ENCODE measurements at regions not wholly inside any gene's neighbourhood (a gene's known extent, or its start where the extent isn't known, plus 50 kb on each side); places are given as distances from the start of the nearest gene placed in this dataset.
"Not testable (repeated sequence)": the region's sequence is repeated elsewhere in the genome, so short reads cannot be mapped to it uniquely, and the experiment has no call there.

DNA sequence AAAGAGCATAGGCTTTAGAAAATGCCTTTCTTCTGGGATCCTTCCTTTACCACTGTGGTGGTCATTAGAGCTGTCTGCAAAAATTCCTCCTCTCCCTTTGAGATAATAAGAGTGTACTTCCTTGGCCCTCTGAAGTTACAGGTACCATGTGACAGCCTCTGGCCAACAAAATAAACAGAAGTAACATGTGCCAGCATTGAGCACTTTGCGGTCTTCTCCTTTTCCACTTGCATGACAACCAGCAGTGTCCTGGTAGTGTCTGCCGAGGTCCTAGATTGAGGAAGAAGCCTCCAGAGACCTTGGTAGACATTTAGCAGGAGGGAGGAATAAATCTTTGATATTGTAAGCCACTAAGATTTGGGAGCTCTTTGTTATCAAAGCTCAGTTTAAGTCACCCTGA lies 87.5 kb upstream of the ARID1B start:
- FAIRE-seq (no peak), DNase-seq (ENCODE audit: insufficient read length, low spot score) (no peak)

GRCh38 chr6:156688620-156688971 lies 88.6 kb upstream of the ARID1B start:
- DNase-seq (ENCODE audit: insufficient read length, low spot score) (no peak), FAIRE-seq (no peak)

- DNase-seq (ENCODE audit: insufficient read length, low spot score) (peak; percentile 59), FAIRE-seq (no peak)
Measured at GRCh38 chr6:156687789-156688619, 89.2 kb upstream of the ARID1B start.

GRCh38 chr6:156686995-156687788 lies 90.0 kb upstream of the ARID1B start:
- peak; percentile 80 for DNase-seq (ENCODE audit: insufficient read length, low spot score)
- FAIRE-seq: peak; percentile 20

DNA sequence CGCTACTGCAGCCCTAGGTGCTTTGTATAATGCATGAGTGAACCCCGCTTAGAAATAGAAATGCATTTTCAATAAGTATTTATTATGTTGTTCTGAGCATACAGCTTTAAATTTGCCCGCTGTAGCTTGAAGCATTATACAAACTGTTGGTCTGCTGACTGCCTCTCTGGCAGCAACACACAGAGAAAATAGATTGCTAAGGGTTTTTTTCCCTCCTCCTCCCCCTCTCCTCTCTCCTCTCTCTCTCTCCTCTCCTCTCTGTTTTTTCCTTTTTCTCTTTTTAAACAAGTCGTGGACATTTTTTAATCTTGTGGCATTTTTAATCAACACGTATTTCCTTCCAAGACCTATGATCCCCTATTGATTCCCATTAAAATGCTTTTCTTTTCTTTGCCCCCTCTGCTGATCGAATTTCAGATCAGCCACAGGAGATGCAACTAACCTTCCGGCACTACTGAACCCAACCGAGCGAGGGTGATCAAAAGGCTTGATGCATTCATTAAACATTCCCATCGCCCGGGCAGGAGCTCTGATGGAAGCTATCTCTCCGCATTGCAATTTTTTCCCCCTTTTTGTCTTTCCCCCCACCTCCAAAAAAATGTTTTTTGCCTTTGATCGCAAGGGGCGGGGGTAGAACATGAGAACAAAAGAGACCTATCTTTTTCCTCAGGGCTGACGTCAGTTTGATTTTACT lies 90.7 kb upstream of the ARID1B start:
- DNase-seq (ENCODE audit: insufficient read length, low spot score) (peak; percentile 38), FAIRE-seq (no peak)

- FAIRE-seq: no peak
- DNase-seq (ENCODE audit: insufficient read length, low spot score): no peak
Measured at GRCh38 chr6:156685823-156686222, 91.4 kb upstream of the ARID1B start.

- no peak for FAIRE-seq
Measured at GRCh38 chr6:156683821-156684220, 93.4 kb upstream of the ARID1B start.

DNA sequence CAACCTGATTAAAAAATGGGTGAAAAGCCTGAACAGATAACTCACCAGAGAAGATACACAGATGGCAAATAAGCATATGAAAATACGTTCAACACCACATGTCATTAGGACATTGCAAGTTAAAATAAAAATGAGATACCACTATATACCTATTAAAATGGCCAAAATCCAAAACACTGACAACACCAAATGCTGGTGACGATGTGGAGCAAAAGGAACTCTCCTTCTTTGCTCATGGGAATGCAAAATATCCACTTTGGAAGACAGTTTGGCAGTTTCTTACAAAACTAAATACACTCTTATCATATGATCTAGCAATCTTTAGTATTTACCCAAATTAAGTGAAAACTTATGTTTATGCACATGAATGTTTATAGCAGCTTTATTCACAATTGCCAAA lies 100.5 kb upstream of the ARID1B start:
- no peak for FAIRE-seq
- no peak for DNase-seq (ENCODE audit: insufficient read length, low spot score)

More at GRCh38 chr6:156683821-156684220, 93.4 kb upstream of the ARID1B start:
- DNase-seq (ENCODE audit: insufficient read length, low spot score): no peak

- DNase-seq (ENCODE audit: insufficient read length, low spot score) (no peak), FAIRE-seq (no peak)
Measured at GRCh38 chr6:156674197-156674596, 103.0 kb upstream of the ARID1B start.

GRCh38 chr6:156670097-156670496 lies 107.1 kb upstream of the ARID1B start:
- not testable (repeated sequence) for DNase-seq (ENCODE audit: insufficient read length, low spot score); FAIRE-seq

GRCh38 chr6:156662025-156662445 lies 115.1 kb upstream of the ARID1B start:
- FAIRE-seq (no peak), DNase-seq (ENCODE audit: insufficient read length, low spot score) (no peak)

DNA sequence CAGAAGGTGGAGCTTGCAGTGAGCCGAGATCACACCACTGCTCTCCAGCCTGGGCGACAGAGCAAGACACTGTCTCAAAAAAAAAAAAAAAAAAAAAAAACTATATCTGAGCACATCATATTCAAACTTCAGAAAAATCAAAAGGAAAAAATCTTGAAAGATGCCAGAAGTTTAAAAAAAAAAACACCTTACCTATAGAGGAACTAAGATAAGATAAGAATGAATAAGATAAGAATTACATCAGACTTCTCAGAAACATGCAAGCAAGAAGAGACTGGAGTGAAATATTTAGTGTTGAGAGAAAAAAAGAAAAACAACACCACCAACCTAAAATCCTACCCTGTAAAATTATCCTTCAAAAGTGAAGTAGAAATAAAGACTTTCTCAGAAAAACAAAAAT lies 116.8 kb upstream of the ARID1B start:
- no peak for FAIRE-seq
- no peak for DNase-seq (ENCODE audit: insufficient read length, low spot score)

- no peak for DNase-seq (ENCODE audit: insufficient read length, low spot score)
- FAIRE-seq: no peak
Measured at GRCh38 chr6:156659822-156660198, 117.4 kb upstream of the ARID1B start.

- FAIRE-seq (no peak), DNase-seq (ENCODE audit: insufficient read length, low spot score) (no peak)
Measured at GRCh38 chr6:156658966-156659821, 118.0 kb upstream of the ARID1B start.

GRCh38 chr6:156658186-156658965 lies 118.8 kb upstream of the ARID1B start:
- no peak for FAIRE-seq
- no peak for DNase-seq (ENCODE audit: insufficient read length, low spot score)

DNA sequence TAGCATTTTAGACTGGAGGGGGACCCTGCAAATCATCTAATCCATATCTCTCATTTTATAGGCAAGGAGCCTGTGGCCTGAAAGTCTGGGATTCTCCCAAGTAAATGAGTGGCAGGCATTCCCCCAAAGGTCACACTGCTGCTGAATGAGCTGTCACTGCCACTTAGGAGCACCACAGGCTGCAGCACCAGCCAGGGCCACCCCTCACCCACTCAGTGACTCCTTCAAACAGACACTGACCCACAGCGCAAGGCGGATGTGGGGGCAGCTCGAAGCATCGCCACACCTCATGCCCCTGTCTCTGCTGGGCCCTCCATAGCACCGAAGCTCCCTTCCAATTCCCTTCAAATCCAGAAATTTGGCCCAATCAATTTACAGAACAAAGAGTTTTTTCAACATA lies 119.9 kb upstream of the ARID1B start:
- no peak for DNase-seq (ENCODE audit: insufficient read length, low spot score)
- FAIRE-seq: no peak

DNA sequence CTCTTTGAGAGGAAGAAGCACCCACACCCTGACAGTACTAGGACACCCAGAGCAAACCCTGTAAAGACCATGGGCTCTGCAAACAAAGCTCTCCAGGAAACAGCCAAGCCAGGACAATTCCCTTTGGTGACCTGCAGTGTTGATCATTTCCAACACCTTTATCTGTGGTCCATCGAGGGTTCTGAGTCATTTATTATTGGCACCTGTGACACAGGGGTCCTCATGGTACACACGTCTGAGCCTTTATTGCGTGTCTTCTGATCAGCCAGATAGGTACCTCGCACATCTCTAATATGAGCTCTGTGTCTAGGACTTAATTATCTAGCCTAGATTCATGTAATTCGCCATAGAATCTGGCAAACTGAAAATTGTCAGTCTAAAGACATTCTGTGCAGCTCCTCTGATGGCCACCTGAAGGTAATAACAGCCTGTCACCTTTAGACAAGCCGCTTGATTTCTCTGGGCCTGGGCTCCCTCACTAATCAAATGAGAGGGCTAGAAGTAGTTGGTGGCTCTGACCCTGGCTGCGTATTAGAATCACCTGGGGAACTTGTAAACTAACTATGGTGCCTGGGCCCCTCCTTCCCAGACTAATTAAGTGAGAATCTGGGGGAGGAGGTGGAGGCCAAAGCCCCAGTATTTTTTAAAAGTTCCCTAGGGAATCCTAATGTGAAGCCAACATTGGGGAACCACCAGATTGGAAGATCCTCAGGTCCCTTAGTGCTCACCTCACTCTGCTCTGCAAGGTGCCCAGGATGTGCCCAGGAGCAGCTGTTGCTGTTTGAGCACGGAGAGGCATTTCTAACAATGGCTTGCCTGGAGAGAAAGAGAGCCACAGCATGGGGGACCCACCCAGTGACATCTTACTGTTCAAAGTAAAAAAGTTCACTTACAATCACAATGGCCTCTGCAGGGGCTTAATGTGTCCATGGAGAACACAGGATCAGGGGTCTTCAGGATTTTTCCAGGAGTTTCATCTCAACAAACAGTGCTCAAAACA lies 122.0 kb upstream of the ARID1B start:
- no peak for FAIRE-seq

GRCh38 chr6:156652231-156652750 lies 124.9 kb upstream of the ARID1B start:
- no peak for FAIRE-seq
- DNase-seq (ENCODE audit: insufficient read length, low spot score): no peak

More for the DNA sequence above, 122.0 kb upstream of the ARID1B start:
- DNase-seq (ENCODE audit: insufficient read length, low spot score): no peak
